Endothelial cell of umbilical vein (primary cell): ENCODE measurements at regions not wholly inside any gene's neighbourhood (a gene's known extent, or its start where the extent isn't known, plus 50 kb on each side); places are given as distances from the start of the nearest gene placed in this dataset.
"Not testable (repeated sequence)": the region's sequence is repeated elsewhere in the genome, so short reads cannot be mapped to it uniquely, and the experiment has no call there.

Experiments used
- BruUV-seq: library from RNA; stranded (reverse); fragments of 400-500 nt; replicated peaks from 2 replicates; lab custom pipeline; 2021; lab: Mats Ljungman, UMichigan
- CTCF ChIA-PET: fragments of 300-600, 350-600 bp; sonication (Branson Sonifier 250); formaldehyde crosslinking; loops from one replicate; lab custom pipeline; 2021; ENCODE audit warnings: antibody characterized with exemption, inconsistent platforms; lab: Charles Lee
- POLR2A ChIA-PET: fragments of 300-600, 350-600 bp; sonication (Branson Sonifier 250); formaldehyde crosslinking; loops from one replicate; lab custom pipeline; 2021; ENCODE audit warnings: antibody characterized with exemption, inconsistent platforms; lab: Charles Lee
- DNase-seq: peaks from one replicate; pipeline ENCODE4 v3.0.0-alpha.2; 2011; ENCODE audit warnings: low read depth, low spot score
- FAIRE-seq: peaks from 2 replicates; lab custom pipeline; 2011; peaks lifted over from hg19 to GRCh38; lab: Jason Lieb, UNC
- H2AFZ ChIP-seq: 2 replicates; pipeline ENCODE4 v1.6.0; 2012; ENCODE audit warnings: low read depth, low read length, control low read depth, inconsistent platforms
- H3K27ac ChIP-seq: 2 replicates; pipeline ENCODE4 v1.5.1; 2011; ENCODE audit warnings: low read depth, mild to moderate bottlenecking, control low read depth, low read length, moderate library complexity; ENCODE audit not compliant: insufficient read depth
- H3K27me3 ChIP-seq, 2 experiments: 2 replicates each; pipeline versions ENCODE4 v1.6.0 to v1.6.1; 2011; ENCODE audit warnings: low read length in 2 of 2, mixed read lengths in 1 of 2; ENCODE audit not compliant: control insufficient read depth in 2 of 2, insufficient read depth in 2 of 2
- H3K36me3 ChIP-seq, 2 experiments: 2 replicates in 1 of 2; 3 replicates in 1 of 2; pipeline ENCODE4 v1.5.1; 2011; ENCODE audit warnings: low read length in 2 of 2, mild to moderate bottlenecking in 1 of 2, moderate library complexity in 1 of 2; ENCODE audit not compliant: control insufficient read depth in 2 of 2, insufficient read depth in 2 of 2; ENCODE audit errors: extremely low read depth in 1 of 2
- H3K4me1 ChIP-seq: 3 replicates; pipeline ENCODE4 v1.5.1; 2011; ENCODE audit warnings: mild to moderate bottlenecking, low read length; ENCODE audit not compliant: control insufficient read depth, insufficient read depth; ENCODE audit errors: extremely low read depth
- H3K4me2 ChIP-seq: 2 replicates; pipeline ENCODE4 v1.6.1; 2011; ENCODE audit warnings: low read length, control low read depth, mixed read lengths; ENCODE audit not compliant: insufficient read depth
- H3K4me3 ChIP-seq, 3 experiments: fragments of 200-600 bp in 1 of 3; sonication (generic), shearing (Covaris generic) in 1 of 3; replicated peaks in 1 of 3; 2 replicates each; pipeline ENCODE4 v1.5.1; 2011 to 2016; ENCODE audit warnings: control low read depth in 3 of 3, low read length in 3 of 3, mild to moderate bottlenecking in 2 of 3, inconsistent platforms in 1 of 3, low read depth in 1 of 3, moderate library complexity in 1 of 3; ENCODE audit not compliant: insufficient read depth in 1 of 3
- H3K79me2 ChIP-seq: 2 replicates; pipeline ENCODE4 v1.6.0; 2012; ENCODE audit warnings: low read length, inconsistent platforms; ENCODE audit not compliant: control insufficient read depth, insufficient read depth
- H3K9ac ChIP-seq: replicated peaks from 2 replicates; pipeline ENCODE3; 2011; ENCODE audit warnings: low read length, control low read depth; ENCODE audit not compliant: insufficient read depth; ENCODE audit errors: extremely low read depth
- H3K9me1 ChIP-seq: replicated peaks from 3 replicates; pipeline ENCODE4 v1.6.0; 2011; ENCODE audit warnings: mild to moderate bottlenecking, low read length; ENCODE audit not compliant: control insufficient read depth, insufficient read depth; ENCODE audit errors: extremely low read depth
- H3K9me3 ChIP-seq: replicated peaks from 2 replicates; pipeline ENCODE4 v1.5.1; 2012; ENCODE audit warnings: low read length, inconsistent platforms; ENCODE audit not compliant: control insufficient read depth, insufficient read depth
- H4K20me1 ChIP-seq: replicated peaks from 2 replicates; pipeline ENCODE3; 2011; ENCODE audit warnings: mild to moderate bottlenecking, low read length; ENCODE audit not compliant: control insufficient read depth, insufficient read depth; ENCODE audit errors: extremely low read depth
- dilution Hi-C: fragments of 300-500 bp; cut with MboI; formaldehyde crosslinking; loops from one replicate; pipeline ENCODE4 v1.15.0; 2019; ENCODE audit warnings: low sequenced_read_pairs; ENCODE audit not compliant: extremely low pct_ligation_motif_present
- intact Hi-C: fragments of 100-400 bp; cut with micrococcal nuclease; formaldehyde crosslinking; loops from one replicate; pipeline ENCODE4 v1.10.0; 2022

GRCh38 chr2:37755961-37756559, 84.6 kb upstream of the CDC42EP3 start:
- H3K9me1 ChIP-seq, DNase-seq, H3K4me3 ChIP-seq, H3K36me3 ChIP-seq, H3K79me2 ChIP-seq, H3K4me1 ChIP-seq, H2AFZ ChIP-seq, BruUV-seq, H4K20me1 ChIP-seq, H3K9me3 ChIP-seq, dilution Hi-C loops, CTCF ChIA-PET, intact Hi-C loops, POLR2A ChIA-PET, H3K27ac ChIP-seq, H3K9ac ChIP-seq, FAIRE-seq, H3K27me3 ChIP-seq, H3K4me2 ChIP-seq: not testable (repeated sequence)

- H2AFZ ChIP-seq, H3K9me3 ChIP-seq, H3K79me2 ChIP-seq, POLR2A ChIA-PET, H3K27me3 ChIP-seq, H3K36me3 ChIP-seq, BruUV-seq, intact Hi-C loops, H3K4me3 ChIP-seq, H3K27ac ChIP-seq, H3K9ac ChIP-seq, dilution Hi-C loops, H4K20me1 ChIP-seq, H3K9me1 ChIP-seq, H3K4me2 ChIP-seq, CTCF ChIA-PET, H3K4me1 ChIP-seq, FAIRE-seq, DNase-seq: not testable (repeated sequence)
Measured at GRCh38 chr2:37757456-37757855, 86.0 kb upstream of the CDC42EP3 start.

- H2AFZ ChIP-seq, FAIRE-seq, dilution Hi-C loops, BruUV-seq, H4K20me1 ChIP-seq, H3K4me2 ChIP-seq, H3K79me2 ChIP-seq, H3K9me1 ChIP-seq, H3K27ac ChIP-seq, DNase-seq, POLR2A ChIA-PET, H3K9ac ChIP-seq, H3K4me3 ChIP-seq, H3K36me3 ChIP-seq, H3K9me3 ChIP-seq, H3K27me3 ChIP-seq, intact Hi-C loops, H3K4me1 ChIP-seq: not testable (repeated sequence)
- CTCF ChIA-PET = interaction anchor here (1.8 kb wide), 1 partner anchor 343 kb away, joined by 6 read pairs; no protein-coding TSS in a partner anchor
Measured at GRCh38 chr2:37758141-37758601, 86.7 kb upstream of the CDC42EP3 start.

GRCh38 chr2:37759989-37760388, 88.5 kb upstream of the CDC42EP3 start:
- H4K20me1 ChIP-seq, H3K9ac ChIP-seq, H3K27ac ChIP-seq, H3K27me3 ChIP-seq, BruUV-seq, H3K36me3 ChIP-seq, H3K79me2 ChIP-seq, H3K9me3 ChIP-seq, DNase-seq, H3K9me1 ChIP-seq, H3K4me1 ChIP-seq, intact Hi-C loops, H3K4me3 ChIP-seq, H2AFZ ChIP-seq, dilution Hi-C loops, FAIRE-seq, POLR2A ChIA-PET, H3K4me2 ChIP-seq: not testable (repeated sequence)
- CTCF ChIA-PET = interaction anchor here (1.0 kb wide), 1 partner anchor 117 kb away, joined by 4 read pairs; no protein-coding TSS in a partner anchor
